HPDE6-E6E7 (cell line): ENCODE measurements at regions not wholly inside any gene's neighbourhood (a gene's known extent, or its start where the extent isn't known, plus 50 kb on each side); places are given as distances from the start of the nearest gene placed in this dataset.

Experiments
- DNase-seq: peaks from one replicate; pipeline ENCODE4 v3.0.0; 2011; ENCODE audit warnings: missing footprints; ENCODE audit errors: extremely low spot score

- no peak for DNase-seq
These were observed 457.4 kb upstream of the CDH4 start for GRCh38 chr20:60794674-60795073.

- no peak for DNase-seq
These were observed 456.4 kb upstream of the CDH4 start for GRCh38 chr20:60795651-60796050.

GRCh38 chr20:60800185-60800584 is 451.9 kb upstream of the CDH4 start:
- DNase-seq: no peak

- no peak for DNase-seq
These were observed 449.4 kb upstream of the CDH4 start for GRCh38 chr20:60802676-60803075.

- no peak for DNase-seq
These were observed 448.6 kb upstream of the CDH4 start for GRCh38 chr20:60803335-60804055.

GRCh38 chr20:60804240-60804917 is 447.7 kb upstream of the CDH4 start:
- DNase-seq: no peak

GRCh38 chr20:60804918-60805630 is 447.0 kb upstream of the CDH4 start:
- DNase-seq: no peak

GRCh38 chr20:60806354-60806753 is 445.7 kb upstream of the CDH4 start:
- DNase-seq: no peak

- DNase-seq: no peak
These were observed 445.2 kb upstream of the CDH4 start for GRCh38 chr20:60806824-60807223.

GRCh38 chr20:60808003-60808672 is 443.9 kb upstream of the CDH4 start:
- no peak for DNase-seq

- no peak for DNase-seq
These were observed 443.4 kb upstream of the CDH4 start for GRCh38 chr20:60808701-60809100.

- no peak for DNase-seq
These were observed 441.5 kb upstream of the CDH4 start for GRCh38 chr20:60810561-60810960.

- no peak for DNase-seq
These were observed 439.5 kb upstream of the CDH4 start for GRCh38 chr20:60812561-60812960.

- no peak for DNase-seq
These were observed 439.0 kb upstream of the CDH4 start for GRCh38 chr20:60813066-60813465.

- no peak for DNase-seq
These were observed 436.4 kb upstream of the CDH4 start for GRCh38 chr20:60815656-60816055.

- DNase-seq: no peak
These were observed 435.2 kb upstream of the CDH4 start for GRCh38 chr20:60816901-60817300.

GRCh38 chr20:60817891-60818290 is 434.2 kb upstream of the CDH4 start:
- no peak for DNase-seq

- DNase-seq: no peak
These were observed 432.6 kb upstream of the CDH4 start for GRCh38 chr20:60819511-60819910.

GRCh38 chr20:60820149-60820548 is 431.9 kb upstream of the CDH4 start:
- DNase-seq: no peak

- DNase-seq: no peak
These were observed 431.1 kb upstream of the CDH4 start for GRCh38 chr20:60820918-60821317.

GRCh38 chr20:60822699-60823607 is 429.1 kb upstream of the CDH4 start:
- no peak for DNase-seq
